Endothelial cell (in vitro differentiated cells): ENCODE measurements at regions not wholly inside any gene's neighbourhood (a gene's known extent, or its start where the extent isn't known, plus 50 kb on each side); places are given as distances from the start of the nearest gene placed in this dataset.

ENCODE experiments used
- DNase-seq: peaks from one replicate; pipeline ENCODE4 v3.0.0; 2021; ENCODE audit warnings: low spot score
- H3K27ac Mint-ChIP-seq: one replicate; pipeline ENCODE4 v1.8.0; 2021; ENCODE audit warnings: mixed read lengths, inconsistent platforms; ENCODE audit not compliant: unreplicated experiment
- H3K27me3 Mint-ChIP-seq: one replicate; pipeline ENCODE4 v1.8.0; 2021; ENCODE audit warnings: mild to moderate bottlenecking, moderate library complexity, mixed read lengths, inconsistent platforms; ENCODE audit not compliant: unreplicated experiment
- H3K36me3 Mint-ChIP-seq: one replicate; pipeline ENCODE4 v1.8.0; 2021; ENCODE audit warnings: mild to moderate bottlenecking, low read depth, mixed read lengths, inconsistent platforms; ENCODE audit not compliant: unreplicated experiment
- H3K4me1 Mint-ChIP-seq: one replicate; pipeline ENCODE4 v1.8.0; 2021; ENCODE audit warnings: mild to moderate bottlenecking, mixed read lengths, inconsistent platforms; ENCODE audit not compliant: unreplicated experiment
- H3K4me3 Mint-ChIP-seq: one replicate; pipeline ENCODE4 v1.8.0; 2021; ENCODE audit warnings: mild to moderate bottlenecking, mixed read lengths, inconsistent platforms; ENCODE audit not compliant: unreplicated experiment
- H3K9me3 Mint-ChIP-seq: one replicate; pipeline ENCODE4 v1.8.0; 2021; ENCODE audit warnings: mixed read lengths, inconsistent platforms; ENCODE audit not compliant: unreplicated experiment
- CTCF ChIP-seq: fragments of 200-600 bp; sonication (generic); IDR thresholded peaks from one replicate; pipeline ENCODE4 v1.5.0; 2021; ENCODE audit warnings: antibody characterized with exemption; ENCODE audit not compliant: unreplicated experiment

- TF ChIP-seq CTCF = no peak
- Mint-ChIP-seq H3K4me3 (no peak overlapping the region), H3K27ac (no peak overlapping the region), H3K27me3 (no peaks in the 10 kb centered on the region), H3K9me3 (no peaks in the 10 kb centered on the region), H3K36me3 (no peaks in the 10 kb centered on the region), H3K4me1 (peaks cover 3% of the 10 kb centered on the region)
- DNase-seq = no peak
Observed at GRCh38 chr9:8095672-8096086, 296.1 kb upstream of the DMAC1 start.

- no peaks in the 10 kb centered on the region for H3K9me3 Mint-ChIP-seq
- no peak overlapping the region for H3K27ac Mint-ChIP-seq
- H3K36me3 Mint-ChIP-seq = no peaks in the 10 kb centered on the region
- H3K4me1 Mint-ChIP-seq = peaks cover 3% of the 10 kb centered on the region
- H3K4me3 Mint-ChIP-seq = no peak overlapping the region
- no peak for DNase-seq
- no peaks in the 10 kb centered on the region for H3K27me3 Mint-ChIP-seq
- no peak for TF ChIP-seq CTCF
Observed at GRCh38 chr9:8088477-8088876, 288.9 kb upstream of the DMAC1 start.

- TF ChIP-seq CTCF = no peak
Observed at GRCh38 chr9:8085986-8086385, 286.4 kb upstream of the DMAC1 start.

GRCh38 chr9:8078641-8079140 is 279.1 kb upstream of the DMAC1 start:
- no peak for TF ChIP-seq CTCF
- Mint-ChIP-seq H3K4me1 (no peaks in the 10 kb centered on the region), H3K27ac (no peak overlapping the region), H3K4me3 (no peak overlapping the region), H3K27me3 (no peaks in the 10 kb centered on the region), H3K36me3 (no peaks in the 10 kb centered on the region), H3K9me3 (no peaks in the 10 kb centered on the region)
- DNase-seq = no peak

More at GRCh38 chr9:8085986-8086385, 286.4 kb upstream of the DMAC1 start:
- no peak for DNase-seq
- Mint-ChIP-seq H3K9me3 (no peaks in the 10 kb centered on the region), H3K27ac (no peak overlapping the region), H3K4me1 (peaks cover under 1% of the 10 kb centered on the region), H3K36me3 (no peaks in the 10 kb centered on the region), H3K27me3 (no peaks in the 10 kb centered on the region), H3K4me3 (no peak overlapping the region)

GRCh38 chr9:8074713-8075286 is 275.2 kb upstream of the DMAC1 start:
- no peaks in the 10 kb centered on the region for H3K9me3 Mint-ChIP-seq
- no peak for DNase-seq
- H3K27me3 Mint-ChIP-seq = no peaks in the 10 kb centered on the region
- no peak overlapping the region for H3K27ac Mint-ChIP-seq
- TF ChIP-seq CTCF = no peak
- no peak overlapping the region for H3K4me3 Mint-ChIP-seq
- no peaks in the 10 kb centered on the region for H3K36me3 Mint-ChIP-seq
- H3K4me1 Mint-ChIP-seq = no peaks in the 10 kb centered on the region
